Natural killer cell (primary cell): ENCODE measurements at regions not wholly inside any gene's neighbourhood (a gene's known extent, or its start where the extent isn't known, plus 50 kb on each side); places are given as distances from the start of the nearest gene placed in this dataset.

Source experiments
- ATAC-seq, 3 donors: fragments of 150-1000 bp in 2 of 3; fragments of 200-7000 bp in 1 of 3; cut with Tn5 transposase; 1 replicate in 1 of 3; 2 replicates in 2 of 3; pipeline ENCODE4 v1.10.0; 2021; ENCODE audit warnings: mild to moderate bottlenecking in 2 of 3, moderate library complexity in 2 of 3
- DNase-seq, 2 donors: peaks; one replicate each; pipeline versions ENCODE4 v3.0.0 to v3.0.0-alpha.2; 2013 to 2021; ENCODE audit warnings: mixed read lengths in 1 of 2
- H3K27ac ChIP-seq: one replicate; pipeline ENCODE4 v1.5.1; 2013; ENCODE audit warnings: mild to moderate bottlenecking, low read length
- H3K27me3 ChIP-seq: one replicate; pipeline ENCODE4 v1.6.1; 2013; ENCODE audit warnings: low read length; ENCODE audit not compliant: control insufficient read depth, insufficient read depth
- H3K36me3 ChIP-seq: one replicate; pipeline ENCODE4 v1.6.1; 2013; ENCODE audit warnings: low read length; ENCODE audit not compliant: control insufficient read depth, insufficient read depth
- H3K4me1 ChIP-seq: one replicate; pipeline ENCODE4 v1.6.1; 2013; ENCODE audit warnings: low read length; ENCODE audit not compliant: control insufficient read depth, insufficient read depth
- H3K4me3 ChIP-seq: one replicate; pipeline ENCODE4 v1.5.1; 2013; ENCODE audit warnings: low read length
- H3K9me3 ChIP-seq: one replicate; pipeline ENCODE4 v1.6.1; 2013; ENCODE audit warnings: low read length; ENCODE audit not compliant: control insufficient read depth, insufficient read depth
- H3K27ac Mint-ChIP-seq, 2 donors: one replicate each; pipeline ENCODE4 v1.8.0; 2022; ENCODE audit warnings: mild to moderate bottlenecking in 2 of 2, mixed read lengths in 2 of 2, moderate library complexity in 1 of 2
- H3K27me3 Mint-ChIP-seq, 2 donors: one replicate each; pipeline ENCODE4 v1.8.0; 2022; ENCODE audit warnings: low read depth in 2 of 2, mixed read lengths in 2 of 2
- H3K36me3 Mint-ChIP-seq: one replicate; pipeline ENCODE4 v1.8.0; 2022; ENCODE audit warnings: mixed read lengths
- H3K4me1 Mint-ChIP-seq, 2 donors: one replicate each; pipeline ENCODE4 v1.8.0; 2022; ENCODE audit warnings: mixed read lengths in 2 of 2
- H3K4me3 Mint-ChIP-seq: one replicate; pipeline ENCODE4 v1.8.0; 2022; ENCODE audit warnings: mild to moderate bottlenecking, moderate library complexity, mixed read lengths
- H3K9me3 Mint-ChIP-seq, 2 donors: one replicate each; pipeline ENCODE4 v1.8.0; 2022; ENCODE audit warnings: mixed read lengths in 2 of 2
- CTCF ChIP-seq: fragments of 200-600 bp; IDR thresholded peaks from one replicate; pipeline ENCODE4 v1.8.0; 2022; ENCODE audit warnings: antibody characterized with exemption
- WGBS: methylation state at CpG from one replicate; pipeline ENCODE4 v1.1.7; 2013; ENCODE audit warnings: missing lambda C conversion rate; ENCODE audit not compliant: insufficient coverage; 5-methylcytosine and 5-hydroxymethylcytosine counted together
- intact Hi-C: fragments of 100-400 bp; cut with micrococcal nuclease; formaldehyde crosslinking; loops from one replicate; pipeline ENCODE4 v1.14.2; 2022

GRCh38 chr2:146351689-146352088, 1493.1 kb upstream of the ACVR2A start:
- H3K27ac Mint-ChIP-seq = no peak overlapping the region
- no peaks in the 10 kb centered on the region for H3K27me3 Mint-ChIP-seq
- no peaks in the 10 kb centered on the region for H3K27me3 ChIP-seq
- H3K4me3 Mint-ChIP-seq = no peak overlapping the region
- no peak for TF ChIP-seq CTCF
- intact Hi-C loops = no loop called here
- no peaks in the 10 kb centered on the region for H3K4me1 Mint-ChIP-seq
- DNase-seq (no peak), ATAC-seq (no peak)
- H3K9me3 Mint-ChIP-seq = peaks cover 4 to 15% of the 10 kb centered on the region in 2 donors
- no peak overlapping the region for H3K27ac ChIP-seq
- peaks cover 12% of the 10 kb centered on the region for H3K36me3 Mint-ChIP-seq
- H3K4me1 ChIP-seq = no peaks in the 10 kb centered on the region
- no peaks in the 10 kb centered on the region for H3K36me3 ChIP-seq
- H3K4me3 ChIP-seq = no peak overlapping the region
- no peaks in the 10 kb centered on the region for H3K9me3 ChIP-seq

GRCh38 chr2:146349334-146349733, 1495.5 kb upstream of the ACVR2A start:
- no peaks in the 10 kb centered on the region for H3K27me3 Mint-ChIP-seq
- Histone ChIP-seq H3K9me3 (no peaks in the 10 kb centered on the region), H3K36me3 (no peaks in the 10 kb centered on the region), H3K27me3 (no peaks in the 10 kb centered on the region), H3K4me1 (no peaks in the 10 kb centered on the region), H3K27ac (no peak overlapping the region), H3K4me3 (no peak overlapping the region)
- WGBS = no CpG with 5 or more reads among the region's 3 CpGs
- H3K4me1 Mint-ChIP-seq = no peaks in the 10 kb centered on the region
- ATAC-seq (no peak), DNase-seq (no peak)
- peaks cover under 1 to 9% of the 10 kb centered on the region in 2 donors for H3K9me3 Mint-ChIP-seq
- no peak overlapping the region for H3K27ac Mint-ChIP-seq
- intact Hi-C loops = no loop called here
- no peak overlapping the region for H3K4me3 Mint-ChIP-seq
- no peaks in the 10 kb centered on the region for H3K36me3 Mint-ChIP-seq
- no peak for TF ChIP-seq CTCF

GRCh38 chr2:146324951-146325350, 1519.9 kb upstream of the ACVR2A start:
- Histone ChIP-seq H3K4me1 (no peaks in the 10 kb centered on the region), H3K4me3 (no peak overlapping the region), H3K9me3 (no peaks in the 10 kb centered on the region), H3K27ac (no peak overlapping the region), H3K36me3 (no peaks in the 10 kb centered on the region), H3K27me3 (no peaks in the 10 kb centered on the region)
- DNase-seq (no peak), ATAC-seq (no peak)
- WGBS = 98% methylated on average over 2 of the region's 2 CpGs
- intact Hi-C loops = no loop called here
- Mint-ChIP-seq H3K9me3 (peaks cover 0 to 6% of the 10 kb centered on the region in 2 donors), H3K27ac (no peak overlapping the region), H3K27me3 (peaks cover 0 to 4% of the 10 kb centered on the region in 2 donors), H3K36me3 (no peaks in the 10 kb centered on the region), H3K4me3 (no peak overlapping the region), H3K4me1 (peaks cover 0 to 6% of the 10 kb centered on the region in 2 donors)
- TF ChIP-seq CTCF = no peak

- H3K4me1 Mint-ChIP-seq = peaks cover 0 to 6% of the 10 kb centered on the region in 2 donors
- Histone ChIP-seq H3K27ac (no peak overlapping the region), H3K4me1 (no peaks in the 10 kb centered on the region), H3K9me3 (no peaks in the 10 kb centered on the region), H3K36me3 (no peaks in the 10 kb centered on the region), H3K27me3 (no peaks in the 10 kb centered on the region), H3K4me3 (no peak overlapping the region)
- no peak for TF ChIP-seq CTCF
- no peak overlapping the region for H3K27ac Mint-ChIP-seq
- no peak overlapping the region for H3K4me3 Mint-ChIP-seq
- WGBS = no CpG with 5 or more reads among the region's 2 CpGs
- H3K36me3 Mint-ChIP-seq = no peaks in the 10 kb centered on the region
- H3K9me3 Mint-ChIP-seq = peaks cover 0 to 6% of the 10 kb centered on the region in 2 donors
- peaks cover 0 to 4% of the 10 kb centered on the region in 2 donors for H3K27me3 Mint-ChIP-seq
- DNase-seq (no peak), ATAC-seq (no peak)
- intact Hi-C loops = no loop called here
Measured at GRCh38 chr2:146323564-146323963, 1521.3 kb upstream of the ACVR2A start.
